SH-SY5Y (cell line): ENCODE measurements at regions not wholly inside any gene's neighbourhood (a gene's known extent, or its start where the extent isn't known, plus 50 kb on each side); places are given as distances from the start of the nearest gene placed in this dataset.

Source experiments
- GATA2 ChIP-seq: IDR thresholded peaks from 2 replicates; pipeline ENCODE4 v1.6.1; 2011; ENCODE audit warnings: mild to moderate bottlenecking, low read depth, low read length
- GATA3 ChIP-seq: IDR thresholded peaks from 2 replicates; pipeline ENCODE4 v1.6.1; 2011; ENCODE audit warnings: low read depth, mild to moderate bottlenecking, low read length, moderate library complexity

GRCh38 chr18:77960791-77961410 is 711.3 kb downstream of the GALR1 start:
- TF ChIP-seq GATA2 (no peak), GATA3 (no peak)
